ENCODE measurements at regions not wholly inside any gene's neighbourhood (a gene's known extent, or its start where the extent isn't known, plus 50 kb on each side); places are given as distances from the start of the nearest gene placed in this dataset.
A peak's percentile ranks its signal among the peaks of the same experiment; 100 is the strongest.

DNA sequence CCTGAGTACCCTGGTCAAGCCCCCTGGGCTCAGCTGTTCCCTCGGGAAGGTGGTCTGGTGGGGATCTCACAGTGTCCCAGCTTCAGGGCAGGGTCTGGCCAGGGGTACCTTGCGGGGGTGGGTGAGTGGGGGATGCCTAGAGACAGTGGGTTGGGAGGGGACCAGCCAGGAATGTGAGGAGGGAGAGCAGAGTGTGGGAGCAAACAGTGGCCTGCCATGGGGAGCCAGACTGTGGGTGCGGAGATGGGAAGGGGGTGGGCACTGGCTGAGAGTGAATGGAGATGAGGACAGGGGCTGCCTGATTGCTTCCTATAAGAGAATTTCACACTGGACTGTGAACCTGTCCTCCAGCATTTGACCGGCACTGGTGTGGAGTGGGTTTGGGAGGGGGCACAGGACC, 95.1 kb downstream of the VEGFA start:
- Histone ChIP-seq H3K9me3 (ENCODE audit: control insufficient read depth, low read length) (no peaks in the 10 kb centered on the region), H3K4me1 (ENCODE audit: control insufficient read depth, insufficient read depth, low read length) (no peaks in the 10 kb centered on the region), H3K27me3 (replicated peaks; ENCODE audit: control insufficient read depth, insufficient read depth, low read length) (peaks cover 50% of the 10 kb centered on the region), H3K36me3 (ENCODE audit: control insufficient read depth, insufficient read depth, low read length, severe bottlenecking) (no peaks in the 10 kb centered on the region), H3K4me3 (ENCODE audit: low read length) (no peak overlapping the region), H3K9ac (ENCODE audit: low read length) (no peak overlapping the region)
- no peak for DNase-seq (ENCODE audit: low read depth)

DNA sequence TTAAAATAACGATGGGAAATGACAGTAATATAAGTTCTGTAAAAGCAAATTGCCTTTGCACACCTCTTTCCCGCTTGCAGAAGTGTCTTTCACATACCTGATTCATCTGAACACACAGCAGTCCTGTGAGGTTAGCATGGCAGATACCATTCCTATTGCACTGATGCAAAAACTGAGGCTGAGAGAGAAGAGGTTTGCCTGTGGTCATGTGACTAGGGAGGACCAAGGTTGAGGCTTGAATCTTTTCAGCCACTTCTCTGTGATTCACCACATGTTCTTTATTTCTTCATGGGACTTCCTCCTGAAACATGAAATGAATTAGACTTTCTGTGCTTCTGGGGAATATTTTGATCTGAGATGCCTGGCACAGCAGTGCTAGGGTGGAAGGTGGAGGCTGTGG, 92.9 kb downstream of the VEGFA start:
- Histone ChIP-seq H3K9me3 (ENCODE audit: control insufficient read depth, low read length) (no peaks in the 10 kb centered on the region), H3K27me3 (replicated peaks; ENCODE audit: control insufficient read depth, insufficient read depth, low read length) (peaks cover 54% of the 10 kb centered on the region), H3K4me3 (ENCODE audit: low read length) (no peak overlapping the region), H3K4me1 (ENCODE audit: control insufficient read depth, insufficient read depth, low read length) (no peaks in the 10 kb centered on the region), H3K9ac (ENCODE audit: low read length) (no peak overlapping the region), H3K36me3 (ENCODE audit: control insufficient read depth, insufficient read depth, low read length, severe bottlenecking) (no peaks in the 10 kb centered on the region)
- no peak for DNase-seq (ENCODE audit: low read depth)

DNA sequence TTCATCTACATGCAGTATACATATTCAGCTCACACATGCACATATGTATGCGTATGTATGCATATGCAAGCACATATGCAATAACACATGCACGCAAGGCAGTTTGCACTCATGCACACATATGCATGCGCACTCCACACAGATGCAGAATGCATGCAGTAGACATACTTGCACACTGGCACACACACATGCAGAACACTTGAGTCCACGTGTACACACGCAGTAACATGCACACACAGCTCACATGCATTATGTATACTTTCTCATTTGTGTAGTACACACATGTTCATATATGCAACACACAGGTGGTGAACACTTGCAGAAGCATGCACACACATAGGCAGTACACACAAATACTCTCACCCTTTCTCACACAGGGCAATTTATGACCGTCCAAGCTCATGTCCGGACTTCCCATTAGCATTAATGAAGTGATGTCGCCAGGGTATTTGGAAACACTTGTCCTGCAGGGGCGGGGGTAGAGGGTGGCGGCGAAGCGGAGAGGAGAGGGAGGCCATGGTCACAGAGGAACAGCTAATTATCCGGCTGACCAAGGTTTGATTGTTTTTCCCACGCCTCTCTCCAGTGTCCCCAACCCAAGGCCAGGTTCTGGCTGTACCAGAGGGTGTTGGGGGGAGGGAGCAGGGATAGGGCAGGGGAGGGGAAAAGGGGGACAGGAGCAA, 91.3 kb downstream of the VEGFA start:
- Histone ChIP-seq H3K9ac (ENCODE audit: low read length) (no peak overlapping the region), H3K27me3 (replicated peaks; ENCODE audit: control insufficient read depth, insufficient read depth, low read length) (peaks cover 47% of the 10 kb centered on the region), H3K9me3 (ENCODE audit: control insufficient read depth, low read length) (no peaks in the 10 kb centered on the region), H3K4me1 (ENCODE audit: control insufficient read depth, insufficient read depth, low read length) (no peaks in the 10 kb centered on the region), H3K4me3 (ENCODE audit: low read length) (no peak overlapping the region), H3K36me3 (ENCODE audit: control insufficient read depth, insufficient read depth, low read length, severe bottlenecking) (no peaks in the 10 kb centered on the region)
- DNase-seq (ENCODE audit: low read depth) = no peak

DNA sequence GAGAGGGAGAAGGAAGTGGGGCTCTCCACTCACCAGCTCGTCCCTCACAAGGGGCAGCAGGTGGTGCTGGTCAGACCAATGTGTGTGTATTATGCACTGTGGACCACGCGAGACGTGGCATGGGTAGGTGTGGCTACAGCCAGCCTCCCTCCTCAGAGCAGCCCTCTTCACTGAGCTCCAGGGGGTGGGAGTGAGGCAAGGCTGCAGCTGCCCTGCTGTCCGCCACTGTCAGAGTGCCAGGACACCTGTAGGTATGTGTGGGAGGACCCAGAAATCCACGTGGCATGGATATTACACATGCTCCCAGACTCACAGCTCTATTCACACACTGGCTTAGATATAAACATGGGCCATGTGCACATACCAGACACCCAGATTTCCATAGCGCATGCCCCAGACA, 90.3 kb downstream of the VEGFA start:
- no peak overlapping the region for H3K9ac ChIP-seq (ENCODE audit: low read length)
- H3K4me1 ChIP-seq (ENCODE audit: control insufficient read depth, insufficient read depth, low read length) = no peaks in the 10 kb centered on the region
- no peak overlapping the region for H3K4me3 ChIP-seq (ENCODE audit: low read length)
- peaks cover 44% of the 10 kb centered on the region for H3K27me3 ChIP-seq (replicated peaks; ENCODE audit: control insufficient read depth, insufficient read depth, low read length)
- H3K36me3 ChIP-seq (ENCODE audit: control insufficient read depth, insufficient read depth, low read length, severe bottlenecking) = no peaks in the 10 kb centered on the region
- DNase-seq (ENCODE audit: low read depth) = no peak
- no peaks in the 10 kb centered on the region for H3K9me3 ChIP-seq (ENCODE audit: control insufficient read depth, low read length)

DNA sequence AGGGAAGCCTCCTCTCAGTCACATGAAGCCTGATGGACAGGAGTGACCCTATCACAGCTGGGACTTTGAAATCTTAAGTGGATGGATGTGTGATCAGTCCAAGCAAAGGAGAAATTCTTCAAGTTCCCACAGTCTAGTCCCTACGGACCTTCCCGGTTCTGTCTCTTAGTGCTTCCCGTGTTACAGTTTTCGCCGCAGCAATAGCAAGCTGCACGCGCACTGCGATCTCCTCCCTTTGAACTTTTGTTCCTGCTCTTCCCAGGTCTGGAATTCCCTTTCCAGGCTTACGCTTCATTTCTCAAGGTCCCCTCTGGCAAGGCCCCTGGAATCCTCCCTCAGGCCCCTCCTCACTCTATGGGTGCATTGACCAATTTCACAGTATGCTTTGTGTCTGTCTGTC, 89.2 kb downstream of the VEGFA start:
- Histone ChIP-seq H3K27me3 (replicated peaks; ENCODE audit: control insufficient read depth, insufficient read depth, low read length) (peaks cover 34% of the 10 kb centered on the region), H3K36me3 (ENCODE audit: control insufficient read depth, insufficient read depth, low read length, severe bottlenecking) (no peaks in the 10 kb centered on the region), H3K9ac (ENCODE audit: low read length) (no peak overlapping the region), H3K4me1 (ENCODE audit: control insufficient read depth, insufficient read depth, low read length) (peaks cover 2% of the 10 kb centered on the region), H3K9me3 (ENCODE audit: control insufficient read depth, low read length) (no peaks in the 10 kb centered on the region), H3K4me3 (ENCODE audit: low read length) (no peak overlapping the region)
- no peak for DNase-seq (ENCODE audit: low read depth)

DNA sequence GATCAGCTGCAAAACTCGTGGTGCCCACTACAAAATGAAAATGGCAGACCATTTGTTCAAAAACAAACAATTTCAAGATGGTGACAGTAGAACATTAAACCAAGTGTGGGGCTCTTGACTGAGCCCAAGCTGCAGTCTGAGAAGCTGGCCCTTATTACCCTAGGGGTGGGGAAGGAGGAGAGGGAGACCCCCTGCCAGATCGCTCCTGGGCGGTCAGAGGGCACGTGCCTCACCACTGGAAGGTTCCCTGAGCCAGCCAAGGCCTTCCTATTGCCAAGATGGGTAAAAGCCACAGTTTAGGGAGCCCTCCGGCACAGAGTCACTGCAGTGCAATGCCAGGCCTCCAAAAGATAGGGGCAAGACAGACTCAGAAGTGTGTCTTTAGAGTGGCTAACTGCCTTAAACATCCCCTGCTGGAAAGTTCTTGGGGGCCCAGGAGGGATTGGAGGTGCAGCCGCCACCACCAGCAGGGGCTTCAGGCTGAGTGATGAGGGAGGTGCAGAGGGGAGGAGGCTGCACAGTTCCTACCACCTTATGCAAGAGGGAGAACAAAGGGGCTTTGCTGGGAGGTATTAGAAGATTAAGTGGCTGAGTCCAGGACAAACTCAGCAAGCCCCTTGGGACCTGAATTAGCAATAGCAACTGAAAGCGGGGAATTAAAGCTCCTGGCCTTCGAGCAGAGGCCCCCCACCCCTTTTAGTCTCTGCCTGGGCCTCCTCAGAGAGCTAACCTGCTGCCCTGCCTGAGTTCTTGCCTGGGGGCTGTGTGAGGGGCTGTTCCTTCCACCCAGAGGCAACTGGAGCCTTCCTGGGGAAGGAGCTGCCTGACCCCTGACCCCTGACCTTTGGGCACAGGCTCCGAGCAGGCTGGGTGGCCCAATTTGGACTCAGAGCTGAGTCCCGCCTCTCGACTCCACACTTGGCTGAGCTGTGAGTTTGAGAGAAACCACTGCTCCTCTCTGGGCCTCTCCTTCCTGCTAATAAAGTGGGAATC, 88.4 kb downstream of the VEGFA start:
- Histone ChIP-seq H3K9me3 (ENCODE audit: control insufficient read depth, low read length) (no peaks in the 10 kb centered on the region), H3K4me1 (ENCODE audit: control insufficient read depth, insufficient read depth, low read length) (peaks cover 2% of the 10 kb centered on the region), H3K9ac (ENCODE audit: low read length) (no peak overlapping the region), H3K36me3 (ENCODE audit: control insufficient read depth, insufficient read depth, low read length, severe bottlenecking) (no peaks in the 10 kb centered on the region), H3K27me3 (replicated peaks; ENCODE audit: control insufficient read depth, insufficient read depth, low read length) (peaks cover 28% of the 10 kb centered on the region), H3K4me3 (ENCODE audit: low read length) (no peak overlapping the region)
- no peak for DNase-seq (ENCODE audit: low read depth)

DNA sequence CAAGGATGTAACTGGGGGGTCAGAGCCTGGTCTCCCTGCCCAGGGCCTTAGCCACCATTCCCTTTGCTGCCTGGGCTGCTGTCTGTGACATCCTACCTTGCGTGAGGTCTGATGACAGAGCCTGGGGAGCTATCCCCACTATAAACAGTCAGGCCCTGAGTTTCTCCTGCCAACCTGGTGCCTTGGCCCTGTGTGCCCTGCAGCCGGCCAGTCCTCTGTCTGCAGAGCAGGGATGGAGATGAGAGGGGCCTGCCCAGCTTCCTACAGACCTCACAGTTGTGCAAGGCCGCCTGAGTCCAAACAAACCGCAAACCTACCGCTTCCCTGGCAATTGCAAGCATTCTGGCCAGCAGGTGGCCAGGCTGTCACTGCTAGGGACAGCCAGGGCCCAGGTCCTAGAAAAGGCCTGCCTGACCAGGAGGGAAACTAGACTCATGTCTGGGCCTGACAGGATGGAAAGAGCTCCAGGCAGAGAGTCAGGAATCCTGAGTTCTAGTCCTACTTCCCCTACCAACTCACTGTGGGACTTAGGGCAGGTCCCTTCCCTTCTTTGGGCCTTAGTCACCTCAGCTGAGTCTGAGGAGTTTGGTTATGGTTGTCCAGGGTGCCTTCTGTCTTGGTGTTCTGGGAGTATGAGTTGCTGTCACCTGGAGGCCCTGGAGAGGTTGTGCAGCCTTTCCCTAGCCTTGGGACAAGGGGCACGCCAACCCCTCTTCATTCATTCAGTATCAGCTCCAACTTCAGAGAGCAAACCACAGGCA, 86.2 kb downstream of the VEGFA start:
- Histone ChIP-seq H3K9me3 (ENCODE audit: control insufficient read depth, low read length) (no peaks in the 10 kb centered on the region), H3K36me3 (ENCODE audit: control insufficient read depth, insufficient read depth, low read length, severe bottlenecking) (no peaks in the 10 kb centered on the region), H3K9ac (ENCODE audit: low read length) (no peak overlapping the region), H3K27me3 (replicated peaks; ENCODE audit: control insufficient read depth, insufficient read depth, low read length) (peaks cover 20% of the 10 kb centered on the region), H3K4me3 (ENCODE audit: low read length) (no peak overlapping the region), H3K4me1 (ENCODE audit: control insufficient read depth, insufficient read depth, low read length) (peaks cover 16% of the 10 kb centered on the region)
- DNase-seq (ENCODE audit: low read depth) = peak; percentile 26

DNA sequence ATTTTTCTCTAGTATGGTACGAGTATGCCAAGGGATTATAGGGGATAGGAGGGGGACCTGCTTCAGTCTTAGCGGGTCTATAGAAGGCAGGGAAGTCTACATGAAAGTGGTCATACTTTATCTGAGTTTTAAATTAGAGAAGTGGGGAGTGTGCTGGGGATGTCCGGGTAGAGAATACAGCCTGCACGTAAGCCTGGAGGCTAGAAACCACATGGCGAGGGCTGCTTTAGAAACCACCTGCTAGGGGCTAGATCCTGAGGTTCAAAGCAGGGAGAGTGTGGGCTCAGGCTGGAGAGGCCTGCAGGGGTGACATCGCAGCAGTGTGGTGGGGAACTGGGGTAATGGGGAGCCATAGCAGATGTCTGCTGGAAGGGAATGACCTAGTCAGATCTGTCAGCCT, 85.2 kb downstream of the VEGFA start:
- no peaks in the 10 kb centered on the region for H3K9me3 ChIP-seq (ENCODE audit: control insufficient read depth, low read length)
- peaks cover 24% of the 10 kb centered on the region for H3K4me1 ChIP-seq (ENCODE audit: control insufficient read depth, insufficient read depth, low read length)
- no peak for DNase-seq (ENCODE audit: low read depth)
- H3K36me3 ChIP-seq (ENCODE audit: control insufficient read depth, insufficient read depth, low read length, severe bottlenecking) = no peaks in the 10 kb centered on the region
- no peak overlapping the region for H3K4me3 ChIP-seq (ENCODE audit: low read length)
- H3K27me3 ChIP-seq (replicated peaks; ENCODE audit: control insufficient read depth, insufficient read depth, low read length) = peaks cover 16% of the 10 kb centered on the region
- no peak overlapping the region for H3K9ac ChIP-seq (ENCODE audit: low read length)

DNA sequence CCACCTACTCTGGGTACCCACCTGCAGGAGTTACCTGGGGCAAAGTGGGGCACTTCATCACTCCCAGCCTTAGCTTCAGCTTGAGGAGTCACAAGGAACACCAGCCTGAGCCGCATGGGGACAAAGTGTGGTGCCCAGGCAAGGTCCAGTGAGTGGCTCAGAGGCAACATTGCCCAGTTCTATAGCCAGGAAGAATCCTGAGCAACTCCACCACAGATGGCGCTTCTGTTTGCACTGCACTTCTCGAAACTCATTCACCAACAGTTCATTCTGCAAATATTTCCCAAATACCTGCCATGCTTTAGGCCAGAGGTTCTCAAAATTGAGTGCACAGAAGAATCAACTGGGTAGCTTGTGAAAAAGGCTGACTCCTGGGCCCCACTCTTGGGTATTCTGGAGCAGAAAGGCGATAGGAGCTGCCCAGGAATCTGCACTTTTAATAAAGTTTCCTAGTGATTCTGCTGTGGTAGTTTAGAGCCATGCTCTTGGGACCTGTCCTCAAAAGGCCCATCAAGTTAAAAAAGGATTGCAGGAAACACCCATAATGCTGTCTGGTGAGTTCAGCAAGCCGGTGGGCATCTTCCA, 83.1 kb downstream of the VEGFA start:
- Histone ChIP-seq H3K9ac (ENCODE audit: low read length) (no peak overlapping the region), H3K27me3 (replicated peaks; ENCODE audit: control insufficient read depth, insufficient read depth, low read length) (peaks cover 3% of the 10 kb centered on the region), H3K36me3 (ENCODE audit: control insufficient read depth, insufficient read depth, low read length, severe bottlenecking) (no peaks in the 10 kb centered on the region), H3K9me3 (ENCODE audit: control insufficient read depth, low read length) (no peaks in the 10 kb centered on the region), H3K4me3 (ENCODE audit: low read length) (no peak overlapping the region), H3K4me1 (ENCODE audit: control insufficient read depth, insufficient read depth, low read length) (peaks cover 24% of the 10 kb centered on the region)
- no peak for DNase-seq (ENCODE audit: low read depth)

DNA sequence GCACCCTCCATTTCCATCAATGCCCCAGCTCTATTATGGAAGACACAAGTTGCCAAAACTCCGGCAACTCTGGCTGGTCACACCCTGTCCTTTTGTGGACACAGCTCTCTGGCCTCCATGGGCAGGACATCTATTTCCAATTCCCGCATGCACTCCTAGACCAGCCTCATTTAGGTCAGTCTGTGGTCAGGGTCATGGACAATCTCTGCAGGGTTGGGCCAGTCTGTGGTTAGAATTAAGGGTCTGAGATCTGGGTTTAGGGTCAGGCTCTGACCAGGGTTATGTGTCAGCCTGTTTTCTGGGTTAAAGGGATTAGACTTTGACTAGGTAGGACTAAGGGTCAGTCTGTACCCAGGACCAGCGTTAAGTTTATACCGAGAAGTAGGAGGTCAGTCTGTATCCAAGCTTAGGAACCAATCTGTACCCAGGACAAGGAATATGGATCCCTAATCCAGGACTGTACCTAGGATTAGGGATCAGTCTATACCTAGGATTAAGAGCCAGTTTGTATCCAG, 82.4 kb downstream of the VEGFA start:
- Histone ChIP-seq H3K27me3 (replicated peaks; ENCODE audit: control insufficient read depth, insufficient read depth, low read length) (peaks cover 5% of the 10 kb centered on the region), H3K9me3 (ENCODE audit: control insufficient read depth, low read length) (no peaks in the 10 kb centered on the region), H3K36me3 (ENCODE audit: control insufficient read depth, insufficient read depth, low read length, severe bottlenecking) (no peaks in the 10 kb centered on the region), H3K4me3 (ENCODE audit: low read length) (no peak overlapping the region), H3K9ac (ENCODE audit: low read length) (no peak overlapping the region), H3K4me1 (ENCODE audit: control insufficient read depth, insufficient read depth, low read length) (peaks cover 24% of the 10 kb centered on the region)
- no peak for DNase-seq (ENCODE audit: low read depth)
